ENCODE measurements at regions not wholly inside any gene's neighbourhood (a gene's known extent, or its start where the extent isn't known, plus 50 kb on each side); places are given as distances from the start of the nearest gene placed in this dataset.

GRCh38 chr2:203646266-203646864 is 60.1 kb upstream of the CD28 start:
- Histone ChIP-seq H3K27me3 (ENCODE audit: insufficient read depth, low read length) (no peaks in the 10 kb centered on the region), H3K4me3 (ENCODE audit: low read length) (no peak overlapping the region)

GRCh38 chr2:203646961-203647360 is 59.5 kb upstream of the CD28 start:
- Histone ChIP-seq H3K9me3 (ENCODE audit: low read depth, low read length) (no peaks in the 10 kb centered on the region), H3K4me3 (ENCODE audit: low read length) (no peak overlapping the region), H3K4me1 (ENCODE audit: insufficient read depth, low read length) (peaks cover 25% of the 10 kb centered on the region), H3K27me3 (ENCODE audit: insufficient read depth, low read length) (no peaks in the 10 kb centered on the region)

More at GRCh38 chr2:203646266-203646864, 60.1 kb upstream of the CD28 start:
- Histone ChIP-seq H3K9me3 (ENCODE audit: low read depth, low read length) (no peaks in the 10 kb centered on the region), H3K4me1 (ENCODE audit: insufficient read depth, low read length) (peaks cover 24% of the 10 kb centered on the region)

GRCh38 chr2:203647579-203647978 is 58.9 kb upstream of the CD28 start:
- H3K27me3 ChIP-seq (ENCODE audit: insufficient read depth, low read length) = no peaks in the 10 kb centered on the region
- H3K4me3 ChIP-seq (ENCODE audit: low read length) = no peak overlapping the region
- peaks cover 25% of the 10 kb centered on the region for H3K4me1 ChIP-seq (ENCODE audit: insufficient read depth, low read length)
- no peaks in the 10 kb centered on the region for H3K9me3 ChIP-seq (ENCODE audit: low read depth, low read length)

GRCh38 chr2:203648273-203648672 is 58.2 kb upstream of the CD28 start:
- H3K27me3 ChIP-seq (ENCODE audit: insufficient read depth, low read length) = no peaks in the 10 kb centered on the region
- H3K4me1 ChIP-seq (ENCODE audit: insufficient read depth, low read length) = peaks cover 25% of the 10 kb centered on the region
- no peak overlapping the region for H3K4me3 ChIP-seq (ENCODE audit: low read length)
- H3K9me3 ChIP-seq (ENCODE audit: low read depth, low read length) = no peaks in the 10 kb centered on the region

- peaks cover 25% of the 10 kb centered on the region for H3K4me1 ChIP-seq (ENCODE audit: insufficient read depth, low read length)
- H3K27me3 ChIP-seq (ENCODE audit: insufficient read depth, low read length) = no peaks in the 10 kb centered on the region
- H3K9me3 ChIP-seq (ENCODE audit: low read depth, low read length) = no peaks in the 10 kb centered on the region
- no peak overlapping the region for H3K4me3 ChIP-seq (ENCODE audit: low read length)
Observed at GRCh38 chr2:203649176-203649814, 57.1 kb upstream of the CD28 start.

- Histone ChIP-seq H3K4me1 (ENCODE audit: insufficient read depth, low read length) (peaks cover 29% of the 10 kb centered on the region), H3K27me3 (ENCODE audit: insufficient read depth, low read length) (no peaks in the 10 kb centered on the region), H3K4me3 (ENCODE audit: low read length) (no peak overlapping the region), H3K9me3 (ENCODE audit: low read depth, low read length) (no peaks in the 10 kb centered on the region)
Observed at GRCh38 chr2:203650860-203651613, 55.4 kb upstream of the CD28 start.

- H3K27me3 ChIP-seq (ENCODE audit: insufficient read depth, low read length) = no peaks in the 10 kb centered on the region
- no peaks in the 10 kb centered on the region for H3K9me3 ChIP-seq (ENCODE audit: low read depth, low read length)
- H3K4me1 ChIP-seq (ENCODE audit: insufficient read depth, low read length) = peaks cover 35% of the 10 kb centered on the region
- H3K4me3 ChIP-seq (ENCODE audit: low read length) = no peak overlapping the region
Observed at GRCh38 chr2:203651621-203652020, 54.8 kb upstream of the CD28 start.

- peaks cover 58% of the 10 kb centered on the region for H3K4me1 ChIP-seq (ENCODE audit: insufficient read depth, low read length)
- no peak overlapping the region for H3K4me3 ChIP-seq (ENCODE audit: low read length)
- H3K9me3 ChIP-seq (ENCODE audit: low read depth, low read length) = no peaks in the 10 kb centered on the region
- no peaks in the 10 kb centered on the region for H3K27me3 ChIP-seq (ENCODE audit: insufficient read depth, low read length)
Observed at GRCh38 chr2:203654826-203655225, 51.6 kb upstream of the CD28 start.

- H3K27me3 ChIP-seq (ENCODE audit: insufficient read depth, low read length) = no peaks in the 10 kb centered on the region
- no peaks in the 10 kb centered on the region for H3K9me3 ChIP-seq (ENCODE audit: low read depth, low read length)
- no peak overlapping the region for H3K4me3 ChIP-seq (ENCODE audit: low read length)
- peaks cover 57% of the 10 kb centered on the region for H3K4me1 ChIP-seq (ENCODE audit: insufficient read depth, low read length)
Observed at GRCh38 chr2:203656522-203657287, 49.7 kb upstream of the CD28 start.

All from mononuclear cell (primary cell).